ENCODE measurements at regions not wholly inside any gene's neighbourhood (a gene's known extent, or its start where the extent isn't known, plus 50 kb on each side); places are given as distances from the start of the nearest gene placed in this dataset.

DNA sequence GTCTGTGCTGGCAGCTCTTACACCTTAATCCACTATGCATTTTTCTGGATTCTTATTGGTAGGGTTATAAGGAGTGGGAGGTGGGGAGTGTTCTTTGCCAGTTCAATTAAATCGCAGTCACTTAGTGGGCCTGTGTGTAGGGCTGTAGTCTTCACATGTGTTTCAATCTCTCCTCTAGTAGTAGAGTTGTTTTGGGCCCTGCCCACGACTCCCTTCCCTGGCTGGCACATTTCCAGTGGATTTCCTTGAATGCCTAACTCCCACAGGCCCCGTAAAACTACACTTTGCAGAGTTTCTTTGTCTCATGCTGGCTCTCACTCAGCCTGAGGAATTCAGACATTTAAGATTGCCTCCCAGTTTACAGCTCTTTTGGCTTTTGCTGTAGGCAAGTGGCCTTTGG, 414.0 kb upstream of the OPRM1 start:
- DNase-seq (ENCODE audit: low spot score), result no peak

DNA sequence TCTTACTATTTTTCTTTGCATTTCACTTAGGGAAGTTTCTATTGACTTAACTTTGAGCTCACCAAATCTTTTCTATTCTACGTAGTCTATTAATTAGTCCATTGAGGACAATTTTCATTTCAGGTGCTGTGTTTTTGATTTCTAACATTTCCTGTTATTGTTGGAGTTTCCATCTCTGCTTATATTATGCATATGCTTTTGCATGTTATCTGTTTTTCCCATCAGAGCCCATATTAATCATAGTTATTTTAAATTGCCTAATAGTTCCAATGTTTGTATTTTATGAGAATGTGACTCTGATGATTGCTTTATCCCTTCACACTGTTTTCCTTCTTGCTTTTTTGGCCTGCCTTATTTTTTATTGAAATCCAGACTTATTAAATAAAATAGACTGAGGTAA, 414.5 kb upstream of the OPRM1 start:
- DNase-seq (ENCODE audit: low spot score), result no peak

DNA sequence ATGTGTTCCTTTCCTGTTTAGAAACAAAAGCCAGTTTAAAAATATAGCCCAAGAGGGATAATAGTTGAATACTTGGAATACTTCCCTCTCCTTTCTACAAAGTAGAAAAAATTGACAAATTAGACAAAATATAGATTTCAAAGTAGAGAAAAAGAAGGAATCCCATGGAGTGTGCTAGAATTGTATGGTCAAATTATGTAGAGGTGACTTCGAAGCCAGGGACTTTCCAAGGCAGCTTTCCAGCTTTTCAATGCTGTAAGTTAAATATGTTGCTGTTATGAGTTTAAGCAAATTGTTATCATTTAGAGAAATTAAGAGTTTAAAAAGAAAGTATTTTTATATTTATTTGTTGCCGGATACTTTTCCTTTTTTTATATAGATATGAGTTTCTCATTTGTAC, 415.5 kb upstream of the OPRM1 start:
- no peak for DNase-seq (ENCODE audit: low spot score)

DNA sequence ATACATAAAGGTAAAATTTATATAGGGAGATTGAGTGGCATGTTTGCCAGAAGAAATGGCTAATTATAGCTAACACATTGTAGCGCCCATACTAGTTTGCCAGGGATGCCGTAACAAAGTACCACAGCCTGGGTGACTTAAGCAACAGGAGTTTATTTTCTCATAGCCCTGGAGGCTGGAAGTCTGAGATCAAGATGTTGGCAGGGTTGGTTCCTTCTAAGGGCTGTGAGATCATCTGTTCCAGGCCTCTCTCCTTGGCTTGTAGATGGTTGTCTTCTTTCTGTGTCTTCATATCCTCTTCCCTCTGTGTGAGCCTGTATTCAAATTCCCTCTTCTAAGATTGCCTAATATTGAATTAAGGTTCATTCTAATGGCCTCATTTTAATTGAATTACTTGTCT, 417.5 kb upstream of the OPRM1 start:
- DNase-seq (ENCODE audit: low spot score), result no peak

DNA sequence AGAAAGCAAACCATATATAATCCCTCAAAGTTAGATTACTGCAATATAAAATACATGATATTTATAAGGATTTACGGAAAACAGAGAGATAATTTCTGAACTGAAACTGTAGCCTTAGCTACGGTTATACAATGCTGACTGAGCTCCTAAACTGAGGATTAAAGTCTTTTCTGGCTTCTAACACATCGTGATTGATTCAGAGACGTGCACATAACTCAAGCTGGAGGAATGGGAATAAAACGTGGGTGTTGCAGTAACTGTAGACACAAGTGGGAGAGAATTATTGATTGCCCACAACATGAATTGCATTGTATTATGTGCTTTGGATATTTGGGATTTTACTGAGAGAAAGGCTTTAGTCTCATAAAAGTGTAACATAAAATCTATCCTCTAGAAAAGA, 418.0 kb upstream of the OPRM1 start:
- no peak for DNase-seq (ENCODE audit: low spot score)

DNA sequence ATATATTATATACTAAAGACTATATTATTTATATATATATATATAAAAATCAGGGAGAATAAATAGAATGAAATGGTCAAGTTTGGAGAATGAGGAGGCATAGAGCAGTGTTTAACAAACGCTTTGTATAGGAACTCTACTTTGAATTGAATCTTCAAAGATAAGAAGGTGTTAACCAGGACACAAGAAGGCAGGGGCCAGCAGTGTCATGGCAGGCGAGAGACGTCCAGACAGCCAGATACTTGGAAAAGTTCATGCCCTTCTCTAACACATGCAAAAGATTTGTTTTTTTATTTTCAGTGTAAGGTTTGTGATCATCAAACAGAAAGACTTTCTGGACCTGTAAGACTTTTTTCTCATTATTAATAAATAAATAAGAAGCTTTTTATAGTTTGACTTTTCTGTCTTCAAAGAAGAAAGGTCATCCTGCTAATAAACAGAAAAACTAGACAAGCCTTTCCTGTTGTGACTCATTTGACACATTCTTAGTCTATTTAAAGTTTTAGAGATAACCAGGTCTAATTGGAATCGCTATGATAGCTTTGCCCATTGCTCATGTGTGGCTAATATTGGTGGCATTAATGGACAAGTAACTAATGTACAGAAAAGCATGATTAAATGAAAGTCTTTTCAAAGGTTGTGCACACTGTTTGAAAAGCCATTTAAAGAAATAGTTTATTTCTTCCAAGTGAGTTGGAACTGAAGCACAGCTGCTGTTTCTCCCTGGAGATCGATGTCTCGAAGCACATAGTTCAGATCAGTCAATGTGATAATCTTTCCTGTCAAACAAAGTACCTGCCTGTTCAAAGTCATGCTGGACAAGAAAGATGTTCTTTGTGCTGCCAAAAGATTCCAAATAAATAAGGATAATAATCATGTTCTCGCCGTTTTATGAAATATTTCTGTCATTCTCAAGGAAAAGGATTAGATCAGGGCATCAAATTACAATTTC, 420.4 kb upstream of the OPRM1 start:
- DNase-seq (ENCODE audit: low spot score), result no peak

DNA sequence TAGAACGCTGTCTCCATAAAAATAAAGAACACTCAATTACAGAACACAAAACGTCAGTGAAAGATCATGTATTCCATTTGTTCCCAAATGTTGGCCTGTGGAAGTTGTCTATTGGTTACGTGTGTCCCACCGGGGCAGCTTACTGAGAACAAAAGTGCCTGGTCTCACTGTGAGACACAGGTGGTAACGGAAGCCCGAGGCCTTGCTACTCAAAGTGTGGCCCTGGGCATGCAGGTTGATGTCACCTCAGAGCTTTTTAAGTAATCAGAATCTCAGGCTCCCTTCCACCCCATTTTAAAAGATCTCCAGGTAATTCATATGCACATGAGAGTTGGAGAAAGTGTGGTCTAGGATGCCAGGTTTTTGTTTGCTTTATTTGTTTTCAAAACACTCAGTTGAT, 422.5 kb upstream of the OPRM1 start:
- no peak for DNase-seq (ENCODE audit: low spot score)

DNA sequence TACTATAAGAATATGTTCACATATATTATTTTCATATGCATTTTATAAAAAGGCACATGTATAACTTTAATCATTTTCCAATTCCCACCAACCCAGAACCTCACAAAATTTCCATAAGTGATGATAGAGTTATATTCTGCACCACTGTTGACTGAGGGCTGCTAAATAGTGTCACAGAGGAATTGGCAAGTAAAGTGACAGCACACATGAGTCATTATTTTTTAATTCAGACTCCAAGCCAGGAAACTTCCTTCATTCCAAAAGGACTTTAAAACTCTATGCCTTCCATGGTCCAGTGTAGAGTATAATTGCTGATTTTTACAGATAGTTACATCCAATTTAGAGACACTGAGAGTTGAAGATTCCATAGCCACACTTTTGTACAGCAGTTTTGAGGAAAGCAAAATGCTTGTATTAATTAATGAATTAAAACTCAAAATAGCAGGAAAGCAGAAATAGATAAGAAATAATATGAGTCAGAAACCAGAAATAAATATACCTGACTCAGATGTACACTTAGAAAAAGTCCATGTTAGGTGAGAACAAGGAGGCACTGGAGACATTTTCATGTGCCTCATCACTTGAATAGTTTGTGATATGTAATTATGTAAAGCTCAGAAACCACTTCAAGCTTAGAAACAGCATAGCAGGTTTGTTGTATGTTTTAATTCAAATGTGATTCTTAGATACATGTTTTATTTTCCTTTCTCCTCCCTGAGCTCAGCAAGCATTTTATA, 425.2 kb upstream of the OPRM1 start:
- no peak for DNase-seq (ENCODE audit: low spot score)

DNA sequence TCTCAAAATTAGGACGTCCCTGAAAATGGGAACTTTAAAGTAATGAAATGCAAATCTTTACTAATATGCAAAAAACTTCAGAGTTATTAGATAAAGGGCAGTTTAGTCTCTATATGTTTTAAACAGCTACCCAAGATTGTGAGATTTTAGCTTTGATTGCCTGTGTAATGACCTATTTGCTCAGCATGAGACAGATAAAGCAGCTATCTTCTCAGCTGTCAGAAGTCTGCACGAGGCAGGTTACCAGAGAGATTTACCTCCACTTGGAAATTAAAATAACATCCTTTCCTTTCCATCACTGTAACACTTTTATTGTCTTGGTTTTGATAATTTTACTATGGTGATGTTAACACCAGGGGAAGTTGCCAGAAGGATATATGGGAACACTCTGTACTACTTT, 436.6 kb upstream of the OPRM1 start:
- no peak for DNase-seq (ENCODE audit: low spot score)

DNA sequence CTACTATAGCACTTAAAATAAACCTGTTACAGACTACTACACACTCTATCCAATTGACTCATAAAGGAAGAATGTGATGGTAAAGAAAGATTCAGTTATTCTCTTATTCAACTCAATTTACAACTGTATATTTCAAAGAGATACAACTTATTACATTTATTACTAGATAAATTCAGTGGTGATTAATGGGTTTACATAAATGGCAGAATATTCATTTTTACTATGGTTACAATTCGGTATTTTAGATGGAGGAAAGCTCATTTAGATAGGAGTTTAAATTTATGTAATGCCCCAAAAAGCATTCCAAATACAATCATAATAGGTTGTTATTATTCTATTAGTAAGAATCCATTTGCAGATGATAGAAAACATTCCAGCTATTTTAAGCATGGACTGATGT, 439.1 kb upstream of the OPRM1 start:
- DNase-seq (ENCODE audit: low spot score), result no peak

DNA sequence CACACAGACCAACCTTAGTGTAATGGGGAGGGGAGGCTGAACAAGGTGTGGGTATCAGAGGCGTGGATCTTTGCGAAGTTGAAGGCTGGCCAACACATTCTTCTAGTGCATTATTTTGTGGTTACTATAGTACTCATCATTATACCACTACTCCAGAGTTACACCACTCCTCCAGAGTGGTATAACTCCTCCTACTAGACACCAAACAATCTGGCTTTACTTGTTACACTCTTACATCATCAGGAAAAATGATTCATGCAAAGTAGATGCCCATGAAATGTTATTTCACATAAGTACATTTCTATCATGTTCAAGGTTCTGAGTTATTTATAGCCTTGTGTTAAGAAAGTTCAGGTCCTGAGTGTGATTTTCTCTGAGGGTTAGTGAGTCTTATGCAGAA, 443.1 kb upstream of the OPRM1 start:
- DNase-seq (ENCODE audit: low spot score), result no peak

DNA sequence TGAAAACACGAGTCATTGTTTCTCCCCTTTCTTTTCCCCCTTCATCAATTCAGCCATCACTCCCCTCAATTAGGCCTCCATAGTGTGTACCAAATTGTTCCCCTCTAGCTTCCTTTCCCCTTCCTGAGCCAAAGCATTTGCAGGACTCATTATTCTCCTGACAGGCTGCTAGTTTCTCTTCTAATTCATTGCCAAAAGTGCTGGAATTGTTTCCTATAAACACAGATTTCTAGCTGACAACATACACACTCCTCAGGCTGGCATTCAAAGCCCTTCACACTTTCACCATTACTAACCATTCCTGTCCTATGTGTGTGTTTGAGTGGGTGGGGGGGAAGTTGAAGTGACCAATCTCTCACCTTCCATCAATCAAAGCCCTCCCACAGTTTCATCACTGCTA, 444.2 kb upstream of the OPRM1 start:
- no peak for DNase-seq (ENCODE audit: low spot score)

DNA sequence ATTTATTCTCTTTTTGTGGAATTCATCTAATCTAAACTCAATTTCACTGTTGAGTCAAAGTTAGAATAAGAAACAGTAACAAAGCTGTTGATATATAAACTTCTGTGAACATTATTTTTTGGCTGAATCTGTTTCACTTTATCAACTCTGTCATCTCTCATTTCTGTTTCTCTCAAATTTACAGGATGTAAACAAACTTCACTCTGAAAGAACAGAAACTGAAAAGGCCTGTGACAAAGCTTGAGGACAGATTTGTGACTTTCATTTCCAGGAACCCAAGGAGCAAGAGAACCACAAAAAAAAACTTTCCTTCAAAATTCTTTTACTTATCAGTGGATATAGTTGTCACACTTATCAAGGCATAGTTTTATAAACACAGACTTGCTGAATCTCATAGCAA, 447.9 kb upstream of the OPRM1 start:
- DNase-seq (ENCODE audit: low spot score), result no peak

DNA sequence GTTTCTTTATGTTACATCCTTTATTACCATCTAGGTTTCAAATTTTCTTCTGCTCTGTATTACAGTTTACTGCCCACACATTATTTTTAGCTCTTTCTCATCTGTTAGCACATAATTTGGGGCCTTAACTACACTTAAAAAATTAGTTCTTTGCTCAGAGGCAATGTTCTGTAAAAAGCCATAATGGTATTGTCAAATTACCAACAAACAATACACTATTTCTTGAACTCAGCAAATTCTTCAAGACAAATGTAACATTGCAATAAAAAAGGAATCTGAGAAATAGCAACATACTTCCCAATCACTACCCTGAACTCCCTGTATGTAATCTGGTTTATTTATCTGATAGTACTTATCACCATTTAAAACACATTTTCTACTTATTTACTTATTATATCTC, 448.6 kb upstream of the OPRM1 start:
- no peak for DNase-seq (ENCODE audit: low spot score)

DNA sequence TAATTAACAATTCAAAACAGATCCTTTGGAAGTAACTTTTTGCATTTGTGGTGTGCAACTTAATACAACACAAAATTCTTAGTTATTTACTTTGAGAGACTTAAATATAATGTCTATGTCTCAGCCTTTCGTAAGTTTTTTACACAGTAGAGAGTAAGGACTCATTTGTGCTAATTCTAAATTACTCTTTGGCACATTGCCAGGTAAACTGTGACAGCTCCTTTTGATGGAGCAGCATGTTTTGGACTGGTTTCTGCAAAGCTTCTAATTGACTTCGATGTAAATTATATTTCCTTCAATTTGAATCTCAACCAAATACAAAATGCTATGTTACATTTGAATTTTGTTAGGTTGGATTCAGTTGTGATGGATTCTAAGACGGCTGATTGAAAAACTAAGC, 450.7 kb upstream of the OPRM1 start:
- no peak for DNase-seq (ENCODE audit: low spot score)

DNA sequence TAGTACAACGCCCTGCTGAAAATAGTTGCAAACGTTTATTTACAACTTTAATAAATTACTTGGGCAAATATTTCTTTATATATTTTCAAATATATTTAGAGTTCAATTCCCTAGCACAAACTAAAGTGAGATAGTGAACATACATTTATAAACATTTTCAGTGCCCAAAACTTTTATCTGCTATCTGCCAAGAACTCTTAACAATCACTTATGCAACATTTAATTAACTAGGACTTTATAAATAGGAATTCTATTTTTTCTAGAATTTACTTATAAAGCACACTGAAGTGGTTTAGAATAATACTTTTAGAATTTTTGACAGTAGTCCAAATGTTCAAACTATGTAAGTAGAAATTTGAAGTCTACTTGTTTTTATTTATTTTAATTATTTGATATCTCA, 452.6 kb upstream of the RGS17 start:
- no peak for DNase-seq (ENCODE audit: low spot score)

DNA sequence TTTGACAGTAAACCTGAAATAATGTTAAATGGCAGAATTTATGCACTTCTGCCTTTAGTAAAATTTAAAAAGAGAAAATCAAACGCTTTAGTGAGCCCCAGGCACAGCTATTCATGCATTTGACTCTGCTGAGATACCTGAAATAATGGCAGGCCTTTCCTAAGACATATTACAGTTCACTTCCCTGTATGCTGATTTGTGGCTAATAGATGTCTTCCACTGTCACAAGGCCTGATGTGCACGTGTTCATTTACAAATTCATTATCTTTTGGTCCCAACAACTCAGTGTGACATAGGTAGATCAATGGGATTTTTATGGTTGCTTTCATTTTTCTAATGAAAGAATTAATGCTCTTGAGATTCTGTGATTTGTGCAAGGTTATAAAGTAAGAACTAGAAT, 449.7 kb upstream of the RGS17 start:
- DNase-seq (ENCODE audit: low spot score), result no peak

DNA sequence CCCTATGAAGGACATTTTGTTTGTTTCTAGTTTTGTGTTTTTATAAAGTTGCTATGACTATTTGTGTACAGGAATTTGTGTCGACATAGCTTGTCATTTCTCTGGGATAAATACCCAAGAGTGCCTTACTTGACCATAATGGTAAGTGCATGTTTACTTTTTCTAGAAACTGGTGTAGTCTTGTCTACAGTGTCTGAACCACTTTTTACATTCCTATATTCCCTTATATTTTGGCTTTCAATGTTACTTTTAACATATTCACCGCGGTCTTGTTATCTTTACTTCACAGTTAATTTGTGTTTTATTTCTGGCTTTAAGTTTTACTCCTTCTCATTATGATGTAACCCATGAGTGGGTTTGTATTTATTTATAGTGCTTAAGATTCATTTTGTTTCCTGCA, 444.4 kb upstream of the RGS17 start:
- DNase-seq (ENCODE audit: low spot score), result no peak

DNA sequence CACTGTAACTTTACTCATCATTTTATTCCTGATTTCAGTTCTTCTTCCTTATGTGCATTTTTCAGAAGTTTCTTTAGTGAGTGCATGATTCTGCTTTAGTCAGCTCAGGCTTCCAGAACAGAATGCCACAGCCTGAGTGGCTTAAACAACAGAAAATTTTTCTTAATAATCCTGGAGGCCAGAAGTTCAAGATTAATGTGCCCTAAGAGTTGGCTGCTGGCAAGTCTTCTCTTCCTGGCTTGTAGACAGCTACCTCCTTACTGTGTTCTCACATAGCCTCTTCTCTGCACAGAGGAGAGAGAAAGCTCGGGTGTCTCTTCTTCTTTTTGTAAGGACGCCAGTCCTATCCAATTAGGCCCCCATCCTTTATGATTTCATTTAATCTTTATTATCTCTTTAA, 443.1 kb upstream of the RGS17 start:
- no peak for DNase-seq (ENCODE audit: low spot score)

DNA sequence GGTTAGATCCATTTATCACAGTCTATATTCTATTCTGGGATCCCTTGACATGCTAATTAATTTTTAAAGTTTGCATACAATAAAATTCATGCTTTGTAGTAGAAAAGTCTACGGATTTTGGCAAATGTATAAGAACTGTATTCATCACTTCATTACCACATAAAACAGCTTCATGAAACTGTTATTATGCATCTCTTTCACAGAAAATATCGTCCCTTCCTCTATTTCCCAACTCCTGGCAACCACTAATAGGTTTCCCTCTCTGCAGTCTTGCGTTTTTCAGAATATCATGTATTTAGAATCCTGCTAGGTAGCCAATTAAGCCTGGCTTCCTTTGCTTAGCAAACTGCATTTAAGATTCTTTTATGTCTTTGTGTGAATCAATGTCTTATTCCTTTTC, 441.3 kb upstream of the RGS17 start:
- no peak for DNase-seq (ENCODE audit: low spot score)

DNA sequence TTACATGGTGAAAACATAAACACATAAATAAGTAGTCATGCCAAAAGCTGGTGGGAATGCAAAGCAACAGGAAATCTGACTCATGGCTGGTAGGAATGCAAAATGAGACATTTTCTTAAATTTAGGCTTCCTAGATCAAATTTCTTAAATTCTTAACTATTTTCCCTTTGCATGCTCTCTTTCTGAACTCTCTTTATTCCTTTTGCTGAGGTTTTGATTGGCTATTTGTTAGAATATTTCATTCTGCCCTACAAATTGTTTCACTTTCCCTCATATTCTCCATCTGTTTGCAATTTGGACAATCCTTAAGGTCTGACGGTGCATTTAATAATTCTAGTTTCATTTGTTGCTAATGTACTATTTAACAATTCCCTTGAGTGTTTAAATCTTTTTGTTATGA, 437.5 kb upstream of the RGS17 start:
- DNase-seq (ENCODE audit: low spot score), result no peak

DNA sequence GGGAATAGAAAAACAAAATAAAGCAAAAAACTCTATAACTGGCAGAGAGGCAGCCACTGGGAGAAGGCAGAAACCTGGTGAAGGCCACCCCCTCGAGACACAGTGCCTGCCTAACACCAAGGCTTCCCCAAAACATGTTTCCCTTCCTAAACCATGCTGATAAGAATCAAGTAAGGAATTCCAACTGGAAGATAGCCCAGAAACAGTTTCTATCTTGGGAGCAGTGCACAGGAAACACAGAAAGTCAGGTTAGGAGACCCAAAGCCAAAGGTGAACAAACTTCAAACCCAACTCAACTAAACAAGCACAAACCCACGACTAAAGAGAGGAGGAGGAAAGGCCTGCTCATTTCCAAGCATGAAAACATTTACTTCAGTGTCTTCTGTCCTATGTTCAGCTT, 433.7 kb upstream of the RGS17 start:
- DNase-seq (ENCODE audit: low spot score), result no peak

DNA sequence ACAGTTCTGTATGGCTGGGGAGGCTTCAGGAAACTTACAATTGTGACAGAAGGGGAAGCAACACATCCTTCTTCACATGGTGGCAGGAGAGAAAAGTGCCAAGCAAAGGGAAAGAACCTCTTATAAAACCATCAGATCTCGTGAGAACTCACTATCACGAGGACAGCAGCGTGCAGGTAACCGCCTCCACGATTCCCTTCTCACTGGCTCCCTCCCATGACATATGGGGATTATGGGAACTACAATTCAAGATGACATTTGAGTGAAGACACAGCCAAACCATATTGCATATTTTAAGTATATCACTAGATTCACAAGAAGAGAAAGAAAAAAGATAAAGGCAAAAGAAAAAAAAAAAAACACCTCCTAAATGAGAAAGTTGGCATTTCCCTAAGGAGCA, 431.9 kb upstream of the RGS17 start:
- DNase-seq (ENCODE audit: low spot score), result no peak

DNA sequence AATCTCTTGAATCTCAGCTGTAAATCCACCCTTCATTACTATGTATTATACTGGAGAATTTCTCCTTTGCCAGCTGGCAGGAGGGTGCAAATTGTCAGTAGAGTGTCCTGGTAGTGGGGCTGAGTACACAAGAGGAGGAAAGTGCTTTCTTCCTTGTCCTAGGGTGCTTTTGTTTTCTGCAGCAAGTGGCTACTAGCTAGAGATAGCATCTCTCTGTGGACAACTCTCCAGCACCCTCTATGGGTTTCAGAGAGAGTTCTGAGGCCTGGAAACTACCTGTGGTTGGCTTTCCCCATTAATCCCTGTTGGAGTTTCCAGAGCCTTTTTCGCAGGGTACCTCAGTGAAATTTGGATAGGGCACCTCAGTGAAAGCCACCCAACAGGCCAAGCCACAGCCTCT, 422.5 kb upstream of the RGS17 start:
- DNase-seq (ENCODE audit: low spot score), result no peak
